Activated naive CD4-positive, alpha-beta T cell treated with anti-CD3 and anti-CD28 coated beads, Interleukin-2, amount 10 ng/mL, durations not matched to agents 7 days and 5 days (primary cell): ENCODE measurements at regions not wholly inside any gene's neighbourhood (a gene's known extent, or its start where the extent isn't known, plus 50 kb on each side); places are given as distances from the start of the nearest gene placed in this dataset.
A peak's percentile ranks its signal among the peaks of the same experiment; 100 is the strongest.
"Not testable (repeated sequence)": the region's sequence is repeated elsewhere in the genome, so short reads cannot be mapped to it uniquely, and the experiment has no call there.

Experiments used
- CTCF ChIA-PET: fragments of 350-600 bp; sonication (Branson Sonifier 250); formaldehyde crosslinking; loops from one replicate; lab custom pipeline; 2021; ENCODE audit warnings: antibody characterized with exemption; lab: Charles Lee
- DNase-seq: peaks from one replicate; pipeline ENCODE4 v3.0.0-alpha.2; 2020
- H3K27ac Mint-ChIP-seq: one replicate; pipeline ENCODE4 v1.8.0; 2021; ENCODE audit warnings: mild to moderate bottlenecking, moderate library complexity, mixed read lengths
- H3K27me3 Mint-ChIP-seq: one replicate; pipeline ENCODE4 v1.8.0; 2021; ENCODE audit warnings: mild to moderate bottlenecking, mixed read lengths
- H3K36me3 Mint-ChIP-seq: one replicate; pipeline ENCODE4 v1.8.0; 2021; ENCODE audit warnings: mixed read lengths
- H3K4me1 Mint-ChIP-seq: one replicate; pipeline ENCODE4 v1.8.0; 2021; ENCODE audit warnings: mixed read lengths
- H3K4me3 Mint-ChIP-seq: one replicate; pipeline ENCODE4 v1.8.0; 2021; ENCODE audit warnings: mild to moderate bottlenecking, moderate library complexity, mixed read lengths
- H3K9me3 Mint-ChIP-seq: one replicate; pipeline ENCODE4 v1.8.0; 2021; ENCODE audit warnings: mixed read lengths

- H3K27ac Mint-ChIP-seq, DNase-seq, H3K9me3 Mint-ChIP-seq, H3K27me3 Mint-ChIP-seq, H3K36me3 Mint-ChIP-seq, H3K4me3 Mint-ChIP-seq: not testable (repeated sequence)
- peaks cover 16% of the 10 kb centered on the region for H3K4me1 Mint-ChIP-seq
- CTCF ChIA-PET: interaction anchor here (0.6 to 1.1 kb wide), 3 partner anchors 15 to 86 kb away, joined by 3 to 6 read pairs (median 3); no protein-coding TSS in a partner anchor
These were observed 344.2 kb downstream of the SRGAP2C start for GRCh38 chr1:121528958-121529357.

- not testable (repeated sequence) for H3K36me3 Mint-ChIP-seq, DNase-seq, H3K27me3 Mint-ChIP-seq, H3K9me3 Mint-ChIP-seq, H3K4me3 Mint-ChIP-seq, H3K27ac Mint-ChIP-seq
- CTCF ChIA-PET: interaction anchor here (1.1 kb wide), 2 partner anchors 16 to 87 kb away, joined by 3 read pairs; no protein-coding TSS in a partner anchor
- peaks cover 16% of the 10 kb centered on the region for H3K4me1 Mint-ChIP-seq
These were observed 345.3 kb downstream of the SRGAP2C start for GRCh38 chr1:121530026-121530425.

GRCh38 chr1:121531747-121532146 is 347.0 kb downstream of the SRGAP2C start:
- H3K27me3 Mint-ChIP-seq, H3K9me3 Mint-ChIP-seq, DNase-seq, H3K27ac Mint-ChIP-seq, H3K4me3 Mint-ChIP-seq, H3K36me3 Mint-ChIP-seq, CTCF ChIA-PET: not testable (repeated sequence)
- peaks cover 16% of the 10 kb centered on the region for H3K4me1 Mint-ChIP-seq

GRCh38 chr1:121538148-121538547 is 353.4 kb downstream of the SRGAP2C start:
- H3K4me3 Mint-ChIP-seq, CTCF ChIA-PET, DNase-seq, H3K27ac Mint-ChIP-seq, H3K27me3 Mint-ChIP-seq, H3K4me1 Mint-ChIP-seq, H3K36me3 Mint-ChIP-seq, H3K9me3 Mint-ChIP-seq: not testable (repeated sequence)

- H3K9me3 Mint-ChIP-seq: peaks cover 2% of the 10 kb centered on the region
- CTCF ChIA-PET: no interaction called here
These were observed 354.3 kb downstream of the SRGAP2C start for GRCh38 chr1:121538943-121539575.

GRCh38 chr1:121543988-121544387 is 359.2 kb downstream of the SRGAP2C start:
- DNase-seq: not testable (repeated sequence)

More at GRCh38 chr1:121538943-121539575, 354.3 kb downstream of the SRGAP2C start:
- peaks cover 2% of the 10 kb centered on the region for H3K4me1 Mint-ChIP-seq
- H3K4me3 Mint-ChIP-seq: no peak overlapping the region
- no peak for DNase-seq
- H3K27me3 Mint-ChIP-seq: no peaks in the 10 kb centered on the region
- peaks cover 7% of the 10 kb centered on the region for H3K36me3 Mint-ChIP-seq
- no peak overlapping the region for H3K27ac Mint-ChIP-seq

GRCh38 chr1:121544500-121544899 is 359.7 kb downstream of the SRGAP2C start:
- no peak overlapping the region for H3K4me3 Mint-ChIP-seq
- peaks cover 2% of the 10 kb centered on the region for H3K4me1 Mint-ChIP-seq
- no peak overlapping the region for H3K27ac Mint-ChIP-seq
- H3K27me3 Mint-ChIP-seq: no peaks in the 10 kb centered on the region
- CTCF ChIA-PET: no interaction called here
- peaks cover 5% of the 10 kb centered on the region for H3K36me3 Mint-ChIP-seq
- no peaks in the 10 kb centered on the region for H3K9me3 Mint-ChIP-seq
- no peak for DNase-seq

More at GRCh38 chr1:121543988-121544387, 359.2 kb downstream of the SRGAP2C start:
- H3K4me3 Mint-ChIP-seq, H3K9me3 Mint-ChIP-seq, H3K4me1 Mint-ChIP-seq, H3K27ac Mint-ChIP-seq, H3K27me3 Mint-ChIP-seq, H3K36me3 Mint-ChIP-seq, CTCF ChIA-PET: not testable (repeated sequence)

GRCh38 chr1:121545899-121546298 is 361.1 kb downstream of the SRGAP2C start:
- H3K4me1 Mint-ChIP-seq: peaks cover 10% of the 10 kb centered on the region
- H3K36me3 Mint-ChIP-seq: peaks cover 11% of the 10 kb centered on the region
- CTCF ChIA-PET, H3K9me3 Mint-ChIP-seq, H3K4me3 Mint-ChIP-seq, DNase-seq, H3K27ac Mint-ChIP-seq, H3K27me3 Mint-ChIP-seq: not testable (repeated sequence)

GRCh38 chr1:121546830-121547591 is 362.2 kb downstream of the SRGAP2C start:
- no peak overlapping the region for H3K27ac Mint-ChIP-seq
- no peak overlapping the region for H3K4me3 Mint-ChIP-seq
- no peak for DNase-seq

GRCh38 chr1:121547726-121548125 is 363.0 kb downstream of the SRGAP2C start:
- H3K27ac Mint-ChIP-seq, H3K4me3 Mint-ChIP-seq, H3K27me3 Mint-ChIP-seq, DNase-seq, H3K9me3 Mint-ChIP-seq, CTCF ChIA-PET: not testable (repeated sequence)
- Mint-ChIP-seq H3K36me3 (peaks cover 20% of the 10 kb centered on the region), H3K4me1 (peaks cover 28% of the 10 kb centered on the region)

More at GRCh38 chr1:121546830-121547591, 362.2 kb downstream of the SRGAP2C start:
- Mint-ChIP-seq H3K36me3 (peaks cover 13% of the 10 kb centered on the region), H3K4me1 (peaks cover 20% of the 10 kb centered on the region), H3K27me3 (no peaks in the 10 kb centered on the region), H3K9me3 (peaks cover 7% of the 10 kb centered on the region)
- CTCF ChIA-PET: no interaction called here

GRCh38 chr1:121550817-121551216 is 366.0 kb downstream of the SRGAP2C start:
- CTCF ChIA-PET, H3K27me3 Mint-ChIP-seq, H3K9me3 Mint-ChIP-seq, H3K4me3 Mint-ChIP-seq: not testable (repeated sequence)
- H3K4me1 Mint-ChIP-seq: peaks cover 38% of the 10 kb centered on the region
- H3K36me3 Mint-ChIP-seq: peaks cover 22% of the 10 kb centered on the region
- DNase-seq: peak; percentile 27
- peak overlapping the region; percentile 50 for H3K27ac Mint-ChIP-seq

- H3K27me3 Mint-ChIP-seq, H3K9me3 Mint-ChIP-seq, H3K4me3 Mint-ChIP-seq, DNase-seq: not testable (repeated sequence)
- H3K4me1 Mint-ChIP-seq: peaks cover 38% of the 10 kb centered on the region
- H3K27ac Mint-ChIP-seq: peak overlapping the region; percentile 50
- peaks cover 19% of the 10 kb centered on the region for H3K36me3 Mint-ChIP-seq
- CTCF ChIA-PET: interaction anchor here (0.8 kb wide), 1 partner anchor 13 kb away, joined by 3 read pairs; no protein-coding TSS in a partner anchor
These were observed 366.7 kb downstream of the SRGAP2C start for GRCh38 chr1:121551491-121551890.

GRCh38 chr1:121556560-121556959 is 371.8 kb downstream of the SRGAP2C start:
- H3K27me3 Mint-ChIP-seq, H3K4me3 Mint-ChIP-seq, CTCF ChIA-PET, H3K27ac Mint-ChIP-seq, DNase-seq, H3K9me3 Mint-ChIP-seq: not testable (repeated sequence)
- peaks cover 28% of the 10 kb centered on the region for H3K4me1 Mint-ChIP-seq
- H3K36me3 Mint-ChIP-seq: peaks cover 16% of the 10 kb centered on the region

GRCh38 chr1:121558034-121558433 is 373.3 kb downstream of the SRGAP2C start:
- H3K27me3 Mint-ChIP-seq, CTCF ChIA-PET, DNase-seq, H3K36me3 Mint-ChIP-seq, H3K4me3 Mint-ChIP-seq, H3K9me3 Mint-ChIP-seq, H3K27ac Mint-ChIP-seq: not testable (repeated sequence)
- peaks cover 14% of the 10 kb centered on the region for H3K4me1 Mint-ChIP-seq

GRCh38 chr1:121558514-121558913 is 373.7 kb downstream of the SRGAP2C start:
- peaks cover 12% of the 10 kb centered on the region for H3K4me1 Mint-ChIP-seq
- no peak overlapping the region for H3K27ac Mint-ChIP-seq
- CTCF ChIA-PET: no interaction called here
- DNase-seq: no peak
- H3K9me3 Mint-ChIP-seq: no peaks in the 10 kb centered on the region
- H3K27me3 Mint-ChIP-seq: no peaks in the 10 kb centered on the region
- H3K4me3 Mint-ChIP-seq: no peak overlapping the region
- H3K36me3 Mint-ChIP-seq: peaks cover 9% of the 10 kb centered on the region
